Transverse colon (tissue), 3 donors: ENCODE measurements at regions not wholly inside any gene's neighbourhood (a gene's known extent, or its start where the extent isn't known, plus 50 kb on each side); places are given as distances from the start of the nearest gene placed in this dataset.
"Not testable (repeated sequence)": the region's sequence is repeated elsewhere in the genome, so short reads cannot be mapped to it uniquely, and the experiment has no call there.

Source experiments
- POLR2A ChIP-seq: fragments of 450-650 bp; IDR thresholded peaks from one replicate; pipeline ENCODE4 v1.6.1; 2016; ENCODE audit warnings: antibody characterized with exemption, mild to moderate bottlenecking, moderate library complexity
- POLR2AphosphoS5 ChIP-seq, 3 donors: sonication (generic); formaldehyde crosslinking; IDR thresholded peaks; one replicate each; pipeline ENCODE4 v1.6.1; 2016; ENCODE audit warnings: antibody characterized with exemption in 3 of 3

- not testable (repeated sequence) for TF ChIP-seq POLR2AphosphoS5 (IDR thresholded peaks at IDR 0.05); POLR2A
Observed at GRCh38 chr13:81069822-81070221, 728.9 kb upstream of the SPRY2 start.
